SK-N-SH (cell line): ENCODE measurements at regions not wholly inside any gene's neighbourhood (a gene's known extent, or its start where the extent isn't known, plus 50 kb on each side); places are given as distances from the start of the nearest gene placed in this dataset.

Experiments
- CTCF ChIA-PET: fragments of 300-600, 350-600 bp; formaldehyde crosslinking; extraction: SDS; loops from one replicate; lab custom pipeline; 2021; lab: Yijun Ruan, JAX
- POLR2A ChIA-PET: fragments of 350-600 bp; sonication (Branson Sonifier 250); formaldehyde crosslinking; extraction: SDS; loops from one replicate; lab custom pipeline; 2020; ENCODE audit warnings: antibody characterized with exemption, inconsistent platforms; lab: Yijun Ruan, JAX
- DNase-seq: peaks from one replicate; pipeline ENCODE4 v3.0.0; 2012
- H2AFZ ChIP-seq: fragments of 200-600 bp; sonication (generic); 2 replicates; pipeline ENCODE4 v1.8.1; 2016; ENCODE audit warnings: antibody characterized with exemption, mild to moderate bottlenecking, low read depth
- H3F3A ChIP-seq: fragments of 200-600 bp; sonication (generic); replicated peaks from 2 replicates; pipeline ENCODE3; 2016; ENCODE audit warnings: antibody characterized with exemption, mild to moderate bottlenecking; ENCODE audit not compliant: insufficient read depth
- H3K27ac ChIP-seq, 2 experiments: fragments of 200-500 bp in 1 of 2; fragments of 200-600 bp in 1 of 2; sonication (Bioruptor generic) in 1 of 2; sonication (generic), shearing (Covaris generic) in 1 of 2; 2 replicates each; pipeline versions ENCODE4 v1.5.1 to v1.6.1; 2014 to 2016; ENCODE audit warnings: low read depth in 2 of 2, inconsistent platforms in 1 of 2, low read length in 1 of 2, mild to moderate bottlenecking in 1 of 2, mixed read lengths in 1 of 2
- H3K27me3 ChIP-seq: fragments of 200-600 bp; sonication (generic), shearing (Covaris generic); 2 replicates; pipeline ENCODE4 v1.6.1; 2016; ENCODE audit warnings: mixed run types; ENCODE audit not compliant: insufficient read depth
- H3K36me3 ChIP-seq, 2 experiments: fragments of 200-500 bp in 1 of 2; fragments of 200-600 bp in 1 of 2; sonication (Bioruptor generic) in 1 of 2; sonication (generic) in 1 of 2; replicated peaks in 1 of 2; 2 replicates each; pipeline versions ENCODE3 to v1.5.1; 2014 to 2016; ENCODE audit warnings: low read length in 1 of 2, mild to moderate bottlenecking in 1 of 2; ENCODE audit not compliant: insufficient read depth in 2 of 2, control insufficient read depth in 1 of 2
- H3K4me1 ChIP-seq, 2 experiments: fragments of 200-500 bp in 1 of 2; fragments of 200-600 bp in 1 of 2; sonication (Bioruptor generic) in 1 of 2; sonication (generic), shearing (Covaris generic) in 1 of 2; 2 replicates each; pipeline versions ENCODE4 v1.5.1 to v1.6.1; 2014 to 2016; ENCODE audit warnings: low read depth in 1 of 2, low read length in 1 of 2, mixed run types in 1 of 2; ENCODE audit not compliant: insufficient read depth in 2 of 2, control insufficient read depth in 1 of 2
- H3K4me2 ChIP-seq: fragments of 200-600 bp; sonication (generic), shearing (Covaris generic); 2 replicates; pipeline ENCODE4 v1.6.1; 2017; ENCODE audit warnings: mixed run types
- H3K4me3 ChIP-seq, 2 experiments: fragments of 200-500 bp in 1 of 2; fragments of 200-600 bp in 1 of 2; sonication (Bioruptor generic) in 1 of 2; sonication (generic), shearing (Covaris generic) in 1 of 2; 2 replicates each; pipeline versions ENCODE4 v1.5.1 to v1.8.1; 2014 to 2016; ENCODE audit warnings: low read depth in 2 of 2, inconsistent platforms in 1 of 2, low read length in 1 of 2, mild to moderate bottlenecking in 1 of 2, mixed read lengths in 1 of 2, moderate library complexity in 1 of 2
- H3K79me2 ChIP-seq: fragments of 200-600 bp; sonication (generic); 2 replicates; pipeline ENCODE4 v1.8.1; 2017; ENCODE audit warnings: mild to moderate bottlenecking; ENCODE audit not compliant: insufficient read depth
- H3K9ac ChIP-seq: fragments of 200-600 bp; sonication (generic); 2 replicates; pipeline ENCODE4 v1.6.1; 2017; ENCODE audit warnings: mixed run types
- H3K9me2 ChIP-seq: fragments of 200-600 bp; sonication (generic); 2 replicates; pipeline ENCODE4 v1.6.1; 2017; ENCODE audit warnings: mixed run types
- H3K9me3 ChIP-seq: fragments of 200-600 bp; sonication (generic); 2 replicates; pipeline ENCODE4 v1.6.1; 2017; ENCODE audit warnings: mixed run types, mild to moderate bottlenecking, moderate library complexity
- H4K20me1 ChIP-seq: fragments of 200-600 bp; sonication (generic); 2 replicates; pipeline ENCODE4 v1.6.1; 2017; ENCODE audit warnings: mild to moderate bottlenecking, mixed run types; ENCODE audit not compliant: insufficient read depth
- ELF1 ChIP-seq: IDR thresholded peaks from 2 replicates; pipeline ENCODE4 v1.4.0; 2012
- EP300 ChIP-seq, 2 experiments: IDR thresholded peaks; 2 replicates each; pipeline versions ENCODE4 v1.4.0 to v1.6.1; 2012; ENCODE audit warnings: borderline replicate concordance in 1 of 2, low read depth in 1 of 2, low read length in 1 of 2
- FOXJ3 ChIP-seq: sonication (generic); formaldehyde crosslinking; IDR thresholded peaks from 2 replicates; pipeline ENCODE4 v1.5.1; 2020; ENCODE audit warnings: mild to moderate bottlenecking, missing genetic modification reagents
- GABPA ChIP-seq: IDR thresholded peaks from 2 replicates; pipeline ENCODE4 v1.4.0; 2012; ENCODE audit warnings: low read depth, mild to moderate bottlenecking
- JUND ChIP-seq: IDR thresholded peaks from 2 replicates; pipeline ENCODE4 v1.4.0; 2012
- RXRA ChIP-seq: IDR thresholded peaks from 2 replicates; pipeline ENCODE4 v1.4.0; 2012; ENCODE audit warnings: low read depth, mild to moderate bottlenecking, borderline replicate concordance
- SIN3A ChIP-seq: IDR thresholded peaks from 2 replicates; pipeline ENCODE4 v1.6.1; 2012; ENCODE audit warnings: low read depth, mild to moderate bottlenecking, low read length, moderate library complexity, borderline replicate concordance
- TEAD4 ChIP-seq: IDR thresholded peaks from 2 replicates; pipeline ENCODE4 v1.4.0; 2012; ENCODE audit warnings: mild to moderate bottlenecking, borderline replicate concordance; ENCODE audit not compliant: insufficient read depth
- WGBS: methylation state at CpG from one replicate; pipeline ENCODE4 v1.1.6; 2017; ENCODE audit warnings: low lambda C conversion rate; 5-methylcytosine and 5-hydroxymethylcytosine counted together
- TF ChIP-seq, protein P1 (sequence below): IDR thresholded peaks from 2 replicates; pipeline ENCODE4 v1.4.0; 2012; ENCODE audit warnings: low read depth
- TF ChIP-seq, protein P2 (sequence below): IDR thresholded peaks from 2 replicates; pipeline ENCODE4; 2012
- TF ChIP-seq, protein P3 (sequence below): IDR thresholded peaks from 2 replicates; pipeline ENCODE4 v1.4.0; 2012; ENCODE audit warnings: low read depth, borderline replicate concordance

DNA sequence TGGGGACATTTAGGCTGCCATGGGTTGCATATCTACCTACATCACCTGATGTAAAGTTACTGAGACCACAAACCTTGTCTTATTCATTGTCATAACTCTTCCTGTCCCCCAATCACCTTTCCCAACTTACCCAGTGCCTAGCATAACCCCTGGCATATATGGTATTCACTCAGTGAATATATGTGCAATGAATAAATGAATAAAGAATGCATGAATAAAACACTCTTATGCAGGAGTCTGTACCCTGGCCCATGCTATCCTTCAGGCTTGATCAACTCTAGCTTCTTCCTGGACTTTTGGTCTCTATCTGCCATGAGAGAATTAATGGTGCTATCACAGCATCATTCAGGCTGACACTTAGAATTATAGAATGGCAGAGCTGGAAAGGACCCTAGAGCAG lies 285.2 kb downstream of the SMARCA2 start:
- Histone ChIP-seq H3F3A (no peaks in the 10 kb centered on the region), H3K27ac (no peak overlapping the region), H2AFZ (no peak overlapping the region), H3K36me3 (no peaks in the 10 kb centered on the region), H4K20me1 (no peaks in the 10 kb centered on the region), H3K4me2 (no peak overlapping the region), H3K27me3 (no peaks in the 10 kb centered on the region), H3K4me1 (no peaks in the 10 kb centered on the region; a peak in 1 of 4 replicates), H3K4me3 (no peak overlapping the region), H3K79me2 (no peaks in the 10 kb centered on the region), H3K9me3 (no peaks in the 10 kb centered on the region), H3K9ac (no peak overlapping the region), H3K9me2 (no peaks in the 10 kb centered on the region)
- POLR2A ChIA-PET: no interaction called here
- no peak for DNase-seq
- CTCF ChIA-PET: no interaction called here
- TF ChIP-seq EP300 (IDR thresholded peaks at IDR 0.05; ENCODE audit: borderline replicate concordance in 1 of 2, low read depth in 1 of 2, low read length in 1 of 2): no peak
- TF ChIP-seq JUND: no peak
- TF ChIP-seq SIN3A: no peak
- TF ChIP-seq, protein P1, sequence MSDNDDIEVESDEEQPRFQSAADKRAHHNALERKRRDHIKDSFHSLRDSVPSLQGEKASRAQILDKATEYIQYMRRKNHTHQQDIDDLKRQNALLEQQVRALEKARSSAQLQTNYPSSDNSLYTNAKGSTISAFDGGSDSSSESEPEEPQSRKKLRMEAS: no peak

DNA sequence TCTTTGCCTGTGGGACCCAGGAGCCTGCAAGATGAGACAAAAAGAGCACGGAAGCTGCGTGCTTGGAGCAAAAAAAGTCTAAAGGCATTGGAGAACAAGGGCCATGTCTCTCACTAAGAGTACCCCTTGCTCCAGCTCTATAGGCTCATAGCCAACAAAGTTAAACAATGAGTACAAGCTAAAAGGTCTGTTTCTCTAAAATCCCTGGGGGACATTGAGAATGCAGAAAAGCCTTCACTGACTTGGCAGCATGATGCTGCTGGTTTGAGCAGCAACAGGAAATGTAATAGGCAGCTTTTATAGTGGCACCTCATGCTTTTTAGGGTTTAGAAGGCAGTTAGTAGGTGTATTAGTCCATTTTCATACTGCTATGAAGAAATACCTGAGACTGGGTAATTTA lies 287.5 kb downstream of the SMARCA2 start:
- Histone ChIP-seq H3K27me3 (no peaks in the 10 kb centered on the region), H3K9me2 (no peaks in the 10 kb centered on the region), H3K4me3 (no peak overlapping the region), H3K27ac (no peak overlapping the region), H4K20me1 (no peaks in the 10 kb centered on the region), H3K4me2 (no peak overlapping the region), H3K9ac (no peak overlapping the region), H3K79me2 (no peaks in the 10 kb centered on the region), H3F3A (no peaks in the 10 kb centered on the region), H3K36me3 (no peaks in the 10 kb centered on the region), H2AFZ (no peak overlapping the region), H3K4me1 (no peaks in the 10 kb centered on the region; a peak in 1 of 4 replicates), H3K9me3 (no peaks in the 10 kb centered on the region)
- ChIA-PET CTCF (interaction anchor here (1.6 kb wide), 1 partner anchor 9 kb away, joined by 5 read pairs; no protein-coding TSS in a partner anchor), POLR2A (no interaction called here)
- WGBS: 32% methylated on average over 2 of the region's 2 CpGs
- TF ChIP-seq, protein P2, sequence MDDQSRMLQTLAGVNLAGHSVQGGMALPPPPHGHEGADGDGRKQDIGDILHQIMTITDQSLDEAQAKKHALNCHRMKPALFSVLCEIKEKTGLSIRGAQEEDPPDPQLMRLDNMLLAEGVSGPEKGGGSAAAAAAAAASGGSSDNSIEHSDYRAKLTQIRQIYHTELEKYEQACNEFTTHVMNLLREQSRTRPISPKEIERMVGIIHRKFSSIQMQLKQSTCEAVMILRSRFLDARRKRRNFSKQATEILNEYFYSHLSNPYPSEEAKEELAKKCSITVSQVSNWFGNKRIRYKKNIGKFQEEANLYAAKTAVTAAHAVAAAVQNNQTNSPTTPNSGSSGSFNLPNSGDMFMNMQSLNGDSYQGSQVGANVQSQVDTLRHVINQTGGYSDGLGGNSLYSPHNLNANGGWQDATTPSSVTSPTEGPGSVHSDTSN: no peak
- no peak for TF ChIP-seq RXRA
- no peak for TF ChIP-seq GABPA
- no peak for TF ChIP-seq ELF1
- TF ChIP-seq, protein P3, sequence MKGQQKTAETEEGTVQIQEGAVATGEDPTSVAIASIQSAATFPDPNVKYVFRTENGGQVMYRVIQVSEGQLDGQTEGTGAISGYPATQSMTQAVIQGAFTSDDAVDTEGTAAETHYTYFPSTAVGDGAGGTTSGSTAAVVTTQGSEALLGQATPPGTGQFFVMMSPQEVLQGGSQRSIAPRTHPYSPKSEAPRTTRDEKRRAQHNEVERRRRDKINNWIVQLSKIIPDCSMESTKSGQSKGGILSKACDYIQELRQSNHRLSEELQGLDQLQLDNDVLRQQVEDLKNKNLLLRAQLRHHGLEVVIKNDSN: no peak
- no peak for TF ChIP-seq FOXJ3 (CRISPR knock-in tag)
- no peak for DNase-seq

DNA sequence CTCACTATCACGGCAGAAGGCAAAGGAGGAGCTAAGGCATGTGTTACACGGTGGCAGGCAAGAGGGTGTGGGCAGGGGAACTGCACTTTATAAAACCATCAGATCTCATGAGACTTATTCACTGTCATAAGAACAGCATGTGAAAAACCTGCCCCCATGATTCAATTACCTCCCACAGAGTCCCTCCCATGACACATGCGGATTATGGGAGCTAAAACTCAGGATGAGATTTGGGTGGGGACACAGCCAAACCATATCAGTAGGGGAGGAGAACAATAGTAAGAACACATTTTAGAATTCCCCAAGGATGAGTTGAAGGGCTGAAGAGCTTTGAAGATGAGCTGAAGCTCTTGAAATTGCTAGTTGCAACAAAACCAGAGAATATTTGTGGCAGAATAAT lies 287.9 kb downstream of the SMARCA2 start:
- no peak overlapping the region for H3K9ac ChIP-seq
- ChIA-PET POLR2A (no interaction called here), CTCF (no interaction called here)
- no peaks in the 10 kb centered on the region; a peak in 1 of 4 replicates for H3K4me1 ChIP-seq
- no peak overlapping the region for H3K4me3 ChIP-seq
- H3K9me3 ChIP-seq: no peaks in the 10 kb centered on the region
- no peaks in the 10 kb centered on the region for H3K27me3 ChIP-seq
- H3K9me2 ChIP-seq: no peaks in the 10 kb centered on the region
- no peak for TF ChIP-seq TEAD4
- TF ChIP-seq FOXJ3 (CRISPR knock-in tag): no peak
- no peaks in the 10 kb centered on the region for H3F3A ChIP-seq
- H3K27ac ChIP-seq: no peak overlapping the region
- no peaks in the 10 kb centered on the region for H4K20me1 ChIP-seq
- no peak overlapping the region for H3K4me2 ChIP-seq
- no peaks in the 10 kb centered on the region for H3K36me3 ChIP-seq
- WGBS: 65% methylated on average over 3 of the region's 3 CpGs
- no peak overlapping the region for H2AFZ ChIP-seq
- H3K79me2 ChIP-seq: no peaks in the 10 kb centered on the region
- no peak for DNase-seq
